ENCODE measurements at regions not wholly inside any gene's neighbourhood (a gene's known extent, or its start where the extent isn't known, plus 50 kb on each side); places are given as distances from the start of the nearest gene placed in this dataset.
"Not testable (repeated sequence)": the region's sequence is repeated elsewhere in the genome, so short reads cannot be mapped to it uniquely, and the experiment has no call there.

- TF ChIP-seq, protein P1, sequence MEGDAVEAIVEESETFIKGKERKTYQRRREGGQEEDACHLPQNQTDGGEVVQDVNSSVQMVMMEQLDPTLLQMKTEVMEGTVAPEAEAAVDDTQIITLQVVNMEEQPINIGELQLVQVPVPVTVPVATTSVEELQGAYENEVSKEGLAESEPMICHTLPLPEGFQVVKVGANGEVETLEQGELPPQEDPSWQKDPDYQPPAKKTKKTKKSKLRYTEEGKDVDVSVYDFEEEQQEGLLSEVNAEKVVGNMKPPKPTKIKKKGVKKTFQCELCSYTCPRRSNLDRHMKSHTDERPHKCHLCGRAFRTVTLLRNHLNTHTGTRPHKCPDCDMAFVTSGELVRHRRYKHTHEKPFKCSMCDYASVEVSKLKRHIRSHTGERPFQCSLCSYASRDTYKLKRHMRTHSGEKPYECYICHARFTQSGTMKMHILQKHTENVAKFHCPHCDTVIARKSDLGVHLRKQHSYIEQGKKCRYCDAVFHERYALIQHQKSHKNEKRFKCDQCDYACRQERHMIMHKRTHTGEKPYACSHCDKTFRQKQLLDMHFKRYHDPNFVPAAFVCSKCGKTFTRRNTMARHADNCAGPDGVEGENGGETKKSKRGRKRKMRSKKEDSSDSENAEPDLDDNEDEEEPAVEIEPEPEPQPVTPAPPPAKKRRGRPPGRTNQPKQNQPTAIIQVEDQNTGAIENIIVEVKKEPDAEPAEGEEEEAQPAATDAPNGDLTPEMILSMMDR (IDR thresholded peaks at IDR 0.05; ENCODE audit: insufficient read depth, low read length) = not testable (repeated sequence)
- TF ChIP-seq POLR2AphosphoS5 (IDR thresholded peaks at IDR 0.05; ENCODE audit: low read depth); REST (IDR thresholded peaks at IDR 0.05; ENCODE audit: insufficient replicate concordance, low read depth); GABPA (IDR thresholded peaks at IDR 0.05; ENCODE audit: low read depth): not testable (repeated sequence)
Observed at GRCh38 chr18:14275391-14275790, 143.2 kb upstream of the ZNF519 start.
